Karpas-422 (cell line): ENCODE measurements at regions not wholly inside any gene's neighbourhood (a gene's known extent, or its start where the extent isn't known, plus 50 kb on each side); places are given as distances from the start of the nearest gene placed in this dataset.

Experiments used
- DNase-seq: peaks from one replicate; pipeline ENCODE4 v3.0.0-alpha.2; 2015
- H2AFZ ChIP-seq: fragments of 200-600 bp; sonication (generic); 2 replicates; pipeline ENCODE4 v1.6.1; 2014; ENCODE audit warnings: antibody characterized with exemption, low read length, mixed read lengths
- H3K27ac ChIP-seq: fragments of 200-600 bp; sonication (generic); 2 replicates; pipeline ENCODE4 v1.5.1; 2014; ENCODE audit warnings: mild to moderate bottlenecking, low read length, moderate library complexity
- H3K27me3 ChIP-seq: fragments of 200-600 bp; sonication (generic); 2 replicates; pipeline ENCODE4 v1.6.1; 2014; ENCODE audit warnings: low read length, mixed read lengths
- H3K36me3 ChIP-seq: fragments of 200-600 bp; sonication (generic); 2 replicates; pipeline ENCODE4 v1.6.1; 2014; ENCODE audit warnings: low read length, mixed read lengths; ENCODE audit not compliant: insufficient read depth
- H3K4me1 ChIP-seq: fragments of 200-600 bp; sonication (generic); 2 replicates; pipeline ENCODE4 v1.6.1; 2014; ENCODE audit warnings: mild to moderate bottlenecking, low read length, mixed read lengths
- H3K4me2 ChIP-seq: fragments of 200-600 bp; sonication (generic); 2 replicates; pipeline ENCODE4 v1.6.1; 2014; ENCODE audit warnings: low read length, low read depth, mild to moderate bottlenecking; ENCODE audit not compliant: poor library complexity, severe bottlenecking
- H3K4me3 ChIP-seq: fragments of 200-600 bp; sonication (generic); 2 replicates; pipeline ENCODE4 v1.5.1; 2014; ENCODE audit warnings: mild to moderate bottlenecking, antibody characterized with exemption, low read length, mixed read lengths
- H3K79me2 ChIP-seq: fragments of 200-600 bp; sonication (generic); 2 replicates; pipeline ENCODE4 v1.6.1; 2014; ENCODE audit warnings: mild to moderate bottlenecking, low read length, mixed read lengths
- H3K9ac ChIP-seq: fragments of 200-600 bp; sonication (generic); 2 replicates; pipeline ENCODE4 v1.6.0; 2014; ENCODE audit warnings: low read length
- H3K9me2 ChIP-seq: fragments of 200-600 bp; sonication (generic), shearing (Covaris generic); replicated peaks from 2 replicates; pipeline ENCODE4 v1.6.0; 2014; ENCODE audit warnings: mild to moderate bottlenecking, low read length, moderate library complexity; ENCODE audit not compliant: insufficient read depth
- H3K9me3 ChIP-seq: fragments of 300-700, 200-600 bp; sonication (generic); 2 replicates; pipeline ENCODE4 v1.6.1; 2014; ENCODE audit warnings: low read length, mixed read lengths
- H4K20me1 ChIP-seq: fragments of 200-600 bp; sonication (generic); 2 replicates; pipeline ENCODE4 v1.6.1; 2014; ENCODE audit warnings: mild to moderate bottlenecking, antibody characterized with exemption, low read length, low read depth; ENCODE audit not compliant: insufficient read depth

DNA sequence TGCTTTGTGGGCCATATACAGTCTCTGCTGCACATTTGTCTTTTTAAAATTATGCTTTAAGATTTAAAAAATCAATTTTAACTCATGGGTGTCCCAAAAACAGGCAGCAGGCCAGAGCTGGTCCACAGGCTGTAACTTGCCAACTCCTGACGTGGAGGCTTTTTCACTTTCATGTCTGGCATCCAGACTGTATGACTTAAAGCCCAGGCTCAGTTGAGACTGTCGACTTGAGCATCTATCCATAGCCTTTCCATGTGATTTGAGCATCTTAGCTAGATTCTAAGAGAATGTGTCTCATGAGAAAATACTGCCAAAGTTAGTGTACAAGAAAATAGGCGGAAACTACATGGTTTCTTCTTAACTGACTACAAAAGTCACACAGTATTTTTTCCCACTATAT lies 559.0 kb upstream of the TUSC1 start:
- no peak overlapping the region for H2AFZ ChIP-seq
- H3K79me2 ChIP-seq, result no peaks in the 10 kb centered on the region
- H3K4me3 ChIP-seq, result no peak overlapping the region
- no peak overlapping the region for H3K9ac ChIP-seq
- no peaks in the 10 kb centered on the region for H3K9me3 ChIP-seq
- no peak for DNase-seq
- H3K4me1 ChIP-seq, result peaks cover 6% of the 10 kb centered on the region; the same call in 1 of the 2 replicates
- no peaks in the 10 kb centered on the region for H4K20me1 ChIP-seq
- no peak overlapping the region for H3K4me2 ChIP-seq
- no peaks in the 10 kb centered on the region for H3K27me3 ChIP-seq
- no peaks in the 10 kb centered on the region for H3K9me2 ChIP-seq
- no peak overlapping the region for H3K27ac ChIP-seq
- no peaks in the 10 kb centered on the region for H3K36me3 ChIP-seq

DNA sequence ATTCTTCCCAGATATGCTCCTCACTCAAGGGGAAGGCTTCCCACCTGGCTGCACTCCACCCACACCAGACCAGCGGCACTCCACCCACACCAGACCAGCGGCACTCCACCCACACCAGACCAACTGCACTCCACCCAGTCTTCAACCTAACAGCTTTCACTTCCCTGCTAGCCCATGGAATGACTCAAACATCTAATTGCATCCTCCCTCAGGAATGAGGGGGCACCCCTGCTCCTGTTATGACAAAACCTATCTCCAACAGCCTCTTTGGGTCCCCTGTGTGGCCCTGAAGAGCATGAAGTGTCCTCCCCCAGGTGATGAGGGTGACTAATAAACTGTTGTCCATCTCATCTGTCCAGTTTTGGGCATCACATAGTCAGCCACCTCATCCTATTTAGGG lies 556.6 kb upstream of the TUSC1 start:
- no peak overlapping the region for H3K4me2 ChIP-seq
- H3K9ac ChIP-seq, result no peak overlapping the region
- no peaks in the 10 kb centered on the region for H4K20me1 ChIP-seq
- H3K27me3 ChIP-seq, result no peaks in the 10 kb centered on the region
- H3K79me2 ChIP-seq, result no peaks in the 10 kb centered on the region
- H3K36me3 ChIP-seq, result no peaks in the 10 kb centered on the region
- H2AFZ ChIP-seq, result no peak overlapping the region
- DNase-seq, result peak; percentile 35
- no peaks in the 10 kb centered on the region for H3K9me2 ChIP-seq
- H3K9me3 ChIP-seq, result no peaks in the 10 kb centered on the region
- no peak overlapping the region for H3K27ac ChIP-seq
- H3K4me1 ChIP-seq, result peaks cover 6% of the 10 kb centered on the region; the same call in 1 of the 2 replicates
- H3K4me3 ChIP-seq, result no peak overlapping the region

DNA sequence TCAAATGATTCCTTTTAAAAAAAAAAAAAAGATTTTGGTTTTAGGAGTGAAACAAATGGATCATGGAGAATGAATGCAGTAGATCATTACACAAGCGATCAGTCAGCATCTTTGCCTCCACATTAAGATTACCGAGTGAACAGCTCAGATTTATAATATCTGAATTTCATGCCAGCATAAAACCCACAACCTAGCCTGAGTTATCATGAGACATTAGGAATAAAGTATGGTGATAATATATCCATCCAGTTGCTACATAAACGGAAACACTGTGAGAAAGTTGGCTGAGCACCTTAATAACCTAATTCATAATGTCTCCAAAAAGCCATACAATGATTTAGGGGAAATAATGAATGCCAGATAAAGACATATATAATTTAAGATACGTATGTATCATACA lies 553.1 kb upstream of the TUSC1 start:
- Histone ChIP-seq H4K20me1 (no peaks in the 10 kb centered on the region), H3K4me3 (no peak overlapping the region), H3K79me2 (no peaks in the 10 kb centered on the region), H2AFZ (no peak overlapping the region), H3K27ac (no peak overlapping the region), H3K27me3 (no peaks in the 10 kb centered on the region), H3K4me2 (no peak overlapping the region), H3K4me1 (peaks cover 6% of the 10 kb centered on the region; the same call in 1 of the 2 replicates), H3K9me3 (no peaks in the 10 kb centered on the region), H3K9ac (no peak overlapping the region), H3K36me3 (no peaks in the 10 kb centered on the region), H3K9me2 (no peaks in the 10 kb centered on the region)
- no peak for DNase-seq

DNA sequence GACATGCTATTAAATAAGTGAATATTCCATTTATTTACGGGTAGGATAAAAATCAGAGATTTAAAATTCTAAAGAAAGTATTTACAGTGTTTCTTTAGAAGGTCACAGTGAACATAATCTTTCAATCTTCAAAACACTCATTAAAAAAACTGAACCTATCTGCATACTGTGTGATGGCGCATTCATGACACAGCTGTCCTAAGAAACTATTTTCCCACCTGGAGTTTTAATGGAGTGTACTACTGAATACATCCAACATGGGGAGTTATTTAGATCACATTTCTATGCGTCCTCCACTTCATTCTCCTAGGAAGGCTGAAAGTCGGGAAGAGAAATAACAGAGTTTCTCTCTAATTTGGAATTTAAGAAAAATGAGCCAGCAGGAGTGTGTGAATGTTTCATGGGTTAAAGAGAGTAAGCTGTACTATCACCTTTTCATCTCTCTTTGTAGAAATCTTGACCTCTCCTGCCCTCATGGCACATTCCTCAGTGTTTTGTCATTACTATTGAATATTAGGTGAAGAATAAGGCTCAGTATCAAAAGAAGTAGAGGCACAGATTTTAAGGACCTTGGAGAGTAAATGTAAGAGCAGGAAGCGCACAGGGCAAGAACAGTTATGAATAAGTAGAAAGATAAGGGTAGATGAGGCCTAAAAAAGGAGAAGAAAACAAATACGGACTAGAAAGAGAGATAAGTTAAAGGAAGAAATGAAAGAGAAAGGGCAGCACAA lies 551.2 kb upstream of the TUSC1 start:
- Histone ChIP-seq H3K36me3 (no peaks in the 10 kb centered on the region), H2AFZ (no peak overlapping the region), H3K9me2 (no peaks in the 10 kb centered on the region), H4K20me1 (no peaks in the 10 kb centered on the region), H3K27me3 (no peaks in the 10 kb centered on the region), H3K4me3 (no peak overlapping the region), H3K9ac (no peak overlapping the region), H3K9me3 (no peaks in the 10 kb centered on the region), H3K4me1 (peaks cover 6% of the 10 kb centered on the region; the same call in 1 of the 2 replicates), H3K79me2 (no peaks in the 10 kb centered on the region), H3K27ac (no peak overlapping the region), H3K4me2 (no peak overlapping the region)
- DNase-seq, result no peak

DNA sequence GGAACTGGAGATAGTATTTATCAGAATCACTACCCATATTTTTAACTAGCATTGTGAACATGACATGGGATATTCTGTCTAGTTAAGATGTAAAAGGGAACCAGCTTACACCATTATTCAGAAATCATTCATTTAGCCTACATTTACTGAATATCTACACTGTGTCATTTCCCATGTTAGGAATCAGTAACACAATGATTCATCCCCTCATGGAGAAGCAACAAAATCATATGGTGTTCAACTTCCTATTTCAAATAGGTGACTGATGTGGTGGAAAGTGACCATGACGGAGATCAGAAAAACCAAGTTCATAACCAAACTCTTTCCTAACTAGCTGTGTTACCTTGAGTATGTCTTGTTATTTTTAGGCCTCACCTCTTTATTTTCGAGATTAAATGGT lies 550.0 kb upstream of the TUSC1 start:
- H3K4me3 ChIP-seq, result no peak overlapping the region
- no peaks in the 10 kb centered on the region for H3K36me3 ChIP-seq
- H3K79me2 ChIP-seq, result no peaks in the 10 kb centered on the region
- no peak overlapping the region for H3K4me2 ChIP-seq
- H2AFZ ChIP-seq, result no peak overlapping the region
- peaks cover 5% of the 10 kb centered on the region; the same call in 1 of the 2 replicates for H3K4me1 ChIP-seq
- H3K9me2 ChIP-seq, result no peaks in the 10 kb centered on the region
- H3K9ac ChIP-seq, result no peak overlapping the region
- H3K9me3 ChIP-seq, result no peaks in the 10 kb centered on the region
- H3K27me3 ChIP-seq, result no peaks in the 10 kb centered on the region
- DNase-seq, result no peak
- H3K27ac ChIP-seq, result no peak overlapping the region
- no peaks in the 10 kb centered on the region for H4K20me1 ChIP-seq

DNA sequence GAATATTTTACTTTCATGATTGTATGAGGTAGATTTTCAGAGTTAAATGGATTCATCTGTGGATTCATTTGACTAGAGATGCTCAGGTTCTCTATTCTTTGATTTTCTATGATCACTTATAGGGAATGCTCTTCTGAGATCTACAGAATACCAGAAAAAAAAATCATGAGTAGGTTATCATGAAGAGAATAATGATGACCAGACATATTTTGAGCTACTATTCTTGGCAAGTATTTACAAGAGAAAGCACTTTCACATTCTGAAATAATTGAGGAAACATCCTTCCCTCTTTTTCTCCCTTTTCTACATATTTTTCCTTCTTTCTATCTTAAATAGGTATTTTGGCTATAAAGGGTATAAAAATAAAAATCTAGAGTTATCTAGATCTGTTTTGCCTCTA lies 543.0 kb upstream of the TUSC1 start:
- Histone ChIP-seq H3K4me1 (no peaks in the 10 kb centered on the region), H3K9ac (no peak overlapping the region), H2AFZ (no peak overlapping the region), H3K27me3 (no peaks in the 10 kb centered on the region), H3K36me3 (no peaks in the 10 kb centered on the region), H3K9me2 (no peaks in the 10 kb centered on the region), H3K9me3 (no peaks in the 10 kb centered on the region), H3K79me2 (no peaks in the 10 kb centered on the region), H4K20me1 (no peaks in the 10 kb centered on the region), H3K4me2 (no peak overlapping the region), H3K27ac (no peak overlapping the region), H3K4me3 (no peak overlapping the region)
- no peak for DNase-seq

DNA sequence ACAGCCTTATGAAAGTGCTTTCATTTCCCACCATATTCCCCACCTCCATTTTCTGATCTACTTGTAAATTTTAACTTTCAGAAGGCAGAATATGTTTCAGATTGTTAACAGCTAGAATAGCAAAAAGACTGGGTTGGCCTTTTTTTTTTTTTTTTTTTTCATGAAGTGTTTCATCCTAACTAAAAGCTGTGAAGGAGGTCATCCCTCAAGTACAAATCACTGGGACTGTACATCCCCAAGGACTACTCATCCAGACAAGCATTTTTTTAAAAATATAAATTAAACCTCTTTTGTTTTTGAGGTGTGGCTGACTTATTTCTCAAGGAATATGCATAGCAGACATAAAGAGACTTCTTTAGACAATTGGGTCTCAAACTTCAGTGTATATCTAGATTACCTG lies 542.1 kb upstream of the TUSC1 start:
- Histone ChIP-seq H4K20me1 (no peaks in the 10 kb centered on the region), H3K79me2 (no peaks in the 10 kb centered on the region), H3K9me2 (no peaks in the 10 kb centered on the region), H3K4me1 (no peaks in the 10 kb centered on the region), H3K27me3 (no peaks in the 10 kb centered on the region), H2AFZ (no peak overlapping the region), H3K36me3 (no peaks in the 10 kb centered on the region), H3K4me3 (no peak overlapping the region), H3K9me3 (no peaks in the 10 kb centered on the region), H3K4me2 (no peak overlapping the region), H3K9ac (no peak overlapping the region), H3K27ac (no peak overlapping the region)
- no peak for DNase-seq

DNA sequence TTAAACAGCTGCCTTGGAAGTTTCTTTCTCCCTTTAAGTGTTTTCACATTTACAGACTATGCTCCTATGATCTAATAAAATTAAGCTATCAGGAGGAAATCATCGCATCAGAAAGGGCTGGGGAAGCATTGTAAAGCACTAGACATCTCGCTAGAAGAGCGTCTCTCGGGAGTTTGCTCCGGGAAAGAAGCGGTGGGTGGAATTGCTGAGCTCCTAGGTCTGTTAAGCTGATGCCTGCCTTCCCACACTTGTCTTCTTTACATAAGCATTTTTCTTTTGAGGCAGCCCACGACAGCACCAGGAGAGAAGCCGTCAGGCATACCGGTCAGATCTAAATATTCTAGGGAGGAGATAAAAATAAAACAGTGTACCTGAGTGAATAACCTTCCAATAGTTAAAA lies 541.7 kb upstream of the TUSC1 start:
- no peaks in the 10 kb centered on the region for H3K4me1 ChIP-seq
- H3K27me3 ChIP-seq, result no peaks in the 10 kb centered on the region
- no peak overlapping the region for H3K27ac ChIP-seq
- H3K9me3 ChIP-seq, result no peaks in the 10 kb centered on the region
- H3K9ac ChIP-seq, result no peak overlapping the region
- H3K9me2 ChIP-seq, result no peaks in the 10 kb centered on the region
- no peaks in the 10 kb centered on the region for H3K36me3 ChIP-seq
- no peak overlapping the region for H3K4me3 ChIP-seq
- H2AFZ ChIP-seq, result no peak overlapping the region
- H3K79me2 ChIP-seq, result no peaks in the 10 kb centered on the region
- DNase-seq, result no peak
- no peaks in the 10 kb centered on the region for H4K20me1 ChIP-seq
- no peak overlapping the region for H3K4me2 ChIP-seq
